Panc1 (cell line): ENCODE measurements at regions not wholly inside any gene's neighbourhood (a gene's known extent, or its start where the extent isn't known, plus 50 kb on each side); places are given as distances from the start of the nearest gene placed in this dataset.
"Not testable (repeated sequence)": the region's sequence is repeated elsewhere in the genome, so short reads cannot be mapped to it uniquely, and the experiment has no call there.

Experiments
- ATAC-seq: fragments of 200-7000 bp; cut with Tn5 transposase; 2 replicates; pipeline ENCODE4 v1.9.1; 2020; ENCODE audit warnings: mild to moderate bottlenecking, moderate library complexity
- BruUV-seq: library from RNA; stranded (reverse); fragments of 400-500 nt; replicated peaks from 2 replicates; lab custom pipeline; 2021; lab: Mats Ljungman, UMichigan
- CTCF ChIA-PET: fragments of 300-600 bp; sonication (Branson Sonifier 250); formaldehyde crosslinking; loops from one replicate; lab custom pipeline; 2022; ENCODE audit warnings: antibody characterized with exemption; lab: Charles Lee
- POLR2A ChIA-PET: fragments of 300-600 bp; sonication (Branson Sonifier 250); formaldehyde crosslinking; loops from one replicate; lab custom pipeline; 2022; ENCODE audit warnings: antibody characterized with exemption; lab: Charles Lee
- DNase-seq: peaks from one replicate; pipeline ENCODE4 v3.0.0-alpha.2; 2010; ENCODE audit warnings: low read depth, low spot score
- H3K27ac ChIP-seq: 2 replicates; pipeline ENCODE4 v1.5.1; 2011; ENCODE audit warnings: mild to moderate bottlenecking, low read length, inconsistent platforms
- H3K27me3 ChIP-seq: fragments of 200-500 bp; sonication (Bioruptor generic); 2 replicates; pipeline ENCODE4 v1.6.0; 2014; ENCODE audit warnings: low read length, inconsistent platforms; ENCODE audit not compliant: control insufficient read depth, insufficient read depth
- H3K36me3 ChIP-seq: fragments of 200-500 bp; sonication (Bioruptor generic); 2 replicates; pipeline ENCODE4 v1.5.1; 2014; ENCODE audit warnings: inconsistent platforms, mild to moderate bottlenecking, low read length, moderate library complexity; ENCODE audit not compliant: control insufficient read depth, insufficient read depth
- H3K4me1 ChIP-seq: 2 replicates; pipeline ENCODE4 v1.5.1; 2011; ENCODE audit warnings: inconsistent platforms, mild to moderate bottlenecking, low read length, moderate library complexity; ENCODE audit not compliant: control insufficient read depth, insufficient read depth
- H3K4me3 ChIP-seq, 2 experiments: 2 replicates each; pipeline ENCODE4 v1.5.1; 2011 to 2012; ENCODE audit warnings: low read depth in 2 of 2, low read length in 2 of 2, mild to moderate bottlenecking in 2 of 2, inconsistent platforms in 1 of 2, moderate library complexity in 1 of 2
- H3K9me3 ChIP-seq: fragments of 200-500 bp; sonication (Bioruptor generic); 2 replicates; pipeline ENCODE4 v1.5.1; 2014; ENCODE audit warnings: low read depth, mild to moderate bottlenecking, inconsistent platforms, low read length, moderate library complexity; ENCODE audit not compliant: control insufficient read depth, insufficient read depth
- in situ Hi-C: cut with HindIII; loops from 2 replicates; pipeline ENCODE4 v1.10.0; 2016; ENCODE audit warnings: low sequenced_read_pairs, low pct_unique_long_range_greater_than_20kb
- intact Hi-C: fragments of 100-400 bp; cut with micrococcal nuclease; formaldehyde crosslinking; loops from one replicate; pipeline ENCODE4 v1.10.0; 2022; ENCODE audit not compliant: unreplicated experiment

DNA sequence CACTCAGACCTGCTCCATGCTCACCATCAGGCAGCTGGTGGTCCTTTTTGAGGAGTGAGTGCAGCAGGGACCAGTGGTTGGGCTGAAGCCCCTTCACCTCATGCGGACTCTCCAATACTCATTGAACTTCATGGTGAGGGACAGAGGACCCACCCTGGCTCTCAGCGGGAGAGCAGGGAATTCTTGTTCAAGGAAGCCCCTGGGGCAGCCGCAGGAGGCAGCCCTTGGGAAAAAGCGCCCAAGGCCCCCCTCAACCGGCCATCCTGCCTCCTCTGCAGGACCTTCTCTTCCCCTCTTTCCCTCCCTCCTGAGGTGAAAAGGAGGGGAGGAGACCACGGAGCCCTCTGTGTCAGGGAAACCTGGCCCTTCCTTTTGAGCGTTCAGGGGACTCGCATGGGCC lies 4510.9 kb upstream of the OR11H1 start:
- H3K27me3 ChIP-seq, intact Hi-C loops, DNase-seq, BruUV-seq, H3K9me3 ChIP-seq, POLR2A ChIA-PET, H3K27ac ChIP-seq, CTCF ChIA-PET, H3K4me1 ChIP-seq, H3K36me3 ChIP-seq, H3K4me3 ChIP-seq, in situ Hi-C loops, ATAC-seq: not testable (repeated sequence)

DNA sequence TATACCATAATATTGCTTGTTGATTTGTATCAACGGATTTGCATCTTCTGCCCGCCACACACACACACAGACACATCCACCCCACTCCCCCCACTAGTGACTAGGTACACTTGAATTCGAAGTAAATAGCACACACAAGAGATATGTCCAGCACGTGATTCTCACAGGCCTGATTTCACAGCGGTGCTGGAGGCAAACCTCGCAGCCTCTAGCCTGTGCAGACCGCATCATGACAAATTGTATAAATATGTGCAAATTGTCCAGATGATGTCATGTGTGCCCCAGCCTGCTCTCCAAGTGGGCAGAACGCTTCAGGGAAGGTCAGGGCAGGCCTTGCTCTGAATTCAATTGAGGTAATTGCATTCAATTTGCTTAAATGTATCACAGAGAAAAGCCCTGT lies 4507.5 kb upstream of the OR11H1 start:
- intact Hi-C loops, in situ Hi-C loops, H3K27me3 ChIP-seq, H3K4me1 ChIP-seq, H3K27ac ChIP-seq, CTCF ChIA-PET, H3K9me3 ChIP-seq, H3K36me3 ChIP-seq, POLR2A ChIA-PET, H3K4me3 ChIP-seq, BruUV-seq, DNase-seq: not testable (repeated sequence)
- peak; percentile 65 for ATAC-seq

DNA sequence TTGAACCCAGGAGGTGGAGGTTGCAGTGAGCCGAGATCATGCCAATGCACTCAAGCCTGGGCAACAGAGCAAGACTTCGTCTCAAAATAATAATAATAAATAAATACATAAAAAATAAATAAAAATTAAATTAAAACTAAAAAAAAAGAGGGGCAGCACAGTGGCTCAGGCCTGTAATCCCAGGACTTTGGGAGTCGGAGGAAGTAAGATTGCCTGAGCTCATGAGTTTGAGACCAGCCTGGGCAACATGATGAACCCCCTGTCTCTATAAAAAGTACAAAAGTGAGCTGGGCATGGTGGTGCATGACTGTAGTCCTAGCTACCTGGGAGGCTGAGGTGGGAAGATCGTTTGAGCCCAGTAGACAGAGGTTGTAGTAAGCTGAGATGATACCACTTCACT lies 4501.5 kb upstream of the OR11H1 start:
- H3K9me3 ChIP-seq, DNase-seq, H3K27ac ChIP-seq, H3K36me3 ChIP-seq, in situ Hi-C loops, intact Hi-C loops, H3K27me3 ChIP-seq, H3K4me3 ChIP-seq, CTCF ChIA-PET, BruUV-seq, POLR2A ChIA-PET, ATAC-seq, H3K4me1 ChIP-seq: not testable (repeated sequence)

DNA sequence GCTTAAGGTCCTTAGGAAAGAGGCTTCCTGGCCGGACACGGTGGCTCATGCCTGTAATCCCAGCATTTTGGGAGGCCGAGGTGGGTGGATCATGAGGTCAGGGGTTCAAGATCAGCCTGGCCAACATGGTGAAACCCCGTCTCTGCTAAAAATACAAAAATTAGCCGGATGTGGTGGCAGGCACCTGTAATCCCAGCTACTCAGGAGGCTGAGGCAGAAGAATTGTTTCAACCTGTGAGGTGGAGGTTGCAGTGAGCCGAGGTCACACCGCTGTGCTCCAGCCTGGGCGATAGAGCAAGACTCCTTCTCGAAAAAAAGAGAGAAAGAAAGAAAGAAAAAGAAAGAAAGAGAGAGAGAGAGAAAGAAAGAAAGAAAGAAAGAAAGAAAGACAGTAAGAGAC lies 4500.9 kb upstream of the OR11H1 start:
- H3K9me3 ChIP-seq, in situ Hi-C loops, CTCF ChIA-PET: not testable (repeated sequence)

DNA sequence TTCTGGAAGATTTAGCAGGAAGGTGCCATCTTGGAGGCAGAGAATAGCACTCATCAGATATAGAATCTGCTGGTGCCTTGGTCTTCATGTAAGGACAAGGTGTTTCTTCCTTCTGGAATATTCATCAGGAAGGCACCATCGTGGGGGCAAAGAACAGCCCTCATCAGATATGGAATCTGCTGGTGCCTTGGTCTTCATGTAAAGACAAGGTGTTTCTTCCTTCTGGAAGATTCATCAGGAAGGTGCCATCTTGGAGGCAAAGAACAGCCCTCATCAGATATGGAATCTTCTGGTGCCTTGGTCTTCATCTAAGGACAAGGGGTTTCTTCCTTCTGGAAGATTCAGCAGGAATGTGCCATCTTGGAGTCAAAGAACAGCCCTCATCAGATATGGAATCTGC lies 4500.5 kb upstream of the OR11H1 start:
- BruUV-seq, H3K4me3 ChIP-seq, in situ Hi-C loops, H3K9me3 ChIP-seq, intact Hi-C loops, CTCF ChIA-PET, ATAC-seq, H3K27me3 ChIP-seq, H3K27ac ChIP-seq, DNase-seq, POLR2A ChIA-PET, H3K36me3 ChIP-seq, H3K4me1 ChIP-seq: not testable (repeated sequence)

More for the DNA sequence above, 4500.9 kb upstream of the OR11H1 start:
- H3K27me3 ChIP-seq, H3K4me1 ChIP-seq, H3K36me3 ChIP-seq, ATAC-seq, DNase-seq, intact Hi-C loops, POLR2A ChIA-PET, H3K27ac ChIP-seq, H3K4me3 ChIP-seq, BruUV-seq: not testable (repeated sequence)

DNA sequence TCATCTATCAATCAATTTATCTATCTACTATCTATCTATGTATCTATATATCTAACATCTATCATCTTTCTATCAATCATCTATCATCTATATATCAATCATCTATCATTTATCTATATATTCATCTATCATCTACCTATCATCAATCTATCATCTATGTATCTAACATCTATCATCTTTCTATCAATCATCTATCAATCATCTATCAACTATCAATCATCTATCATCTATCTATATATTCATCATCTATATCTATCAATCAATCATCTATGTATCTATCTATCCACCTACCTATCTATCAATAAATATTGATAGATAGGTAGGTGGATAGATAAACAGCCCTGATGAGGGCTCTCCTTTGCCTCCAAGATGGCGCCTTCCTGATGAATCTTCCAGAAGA lies 4499.8 kb upstream of the OR11H1 start:
- POLR2A ChIA-PET, DNase-seq, ATAC-seq, H3K4me1 ChIP-seq, CTCF ChIA-PET, BruUV-seq, H3K4me3 ChIP-seq, in situ Hi-C loops, H3K27ac ChIP-seq, H3K36me3 ChIP-seq, H3K9me3 ChIP-seq, intact Hi-C loops, H3K27me3 ChIP-seq: not testable (repeated sequence)

DNA sequence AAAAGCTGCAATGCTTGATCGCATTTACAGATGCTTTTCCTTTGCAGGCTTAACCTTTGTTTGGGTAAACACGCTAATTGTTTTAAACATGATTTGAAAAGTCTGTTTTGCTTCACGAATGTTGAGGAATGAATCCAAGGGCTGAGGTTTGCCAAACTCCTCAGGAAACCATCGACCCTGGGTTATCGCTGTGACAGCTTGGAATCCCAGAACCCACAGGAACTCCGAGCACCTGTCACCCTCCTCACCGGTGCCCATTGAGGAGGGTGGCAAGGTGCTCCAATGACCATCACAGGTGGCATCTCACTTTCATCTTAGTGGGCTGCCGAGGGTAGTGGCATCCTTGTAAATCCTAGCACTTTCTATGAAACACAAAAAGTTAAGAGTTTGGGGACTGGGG lies 4498.5 kb upstream of the OR11H1 start:
- intact Hi-C loops, result not testable (repeated sequence)

DNA sequence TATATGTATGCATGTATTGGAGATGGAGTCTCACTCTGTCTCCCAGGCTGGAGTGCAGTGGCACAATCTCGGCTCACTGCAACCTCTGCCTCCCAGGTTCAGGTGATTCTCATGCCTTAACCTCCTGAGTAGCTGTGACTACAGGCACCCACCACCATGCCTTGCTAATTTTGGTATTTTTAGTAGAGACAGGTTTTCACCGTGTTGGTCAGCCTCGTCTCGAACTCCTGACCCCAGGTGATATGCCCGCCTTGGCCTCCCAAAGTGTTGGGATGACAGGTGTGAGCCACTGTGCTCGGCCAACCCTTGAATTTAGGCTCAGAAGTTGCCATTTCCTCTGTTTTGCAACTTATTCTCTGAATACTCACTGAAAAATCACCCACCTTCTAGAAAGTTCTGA lies 4498.0 kb upstream of the OR11H1 start:
- H3K36me3 ChIP-seq, BruUV-seq, in situ Hi-C loops, CTCF ChIA-PET, H3K27me3 ChIP-seq, H3K4me3 ChIP-seq, DNase-seq, POLR2A ChIA-PET, H3K9me3 ChIP-seq, H3K27ac ChIP-seq, H3K4me1 ChIP-seq, ATAC-seq, intact Hi-C loops: not testable (repeated sequence)

More for the DNA sequence above, 4498.5 kb upstream of the OR11H1 start:
- H3K4me3 ChIP-seq, CTCF ChIA-PET, in situ Hi-C loops, H3K9me3 ChIP-seq, BruUV-seq, H3K27me3 ChIP-seq, POLR2A ChIA-PET, ATAC-seq, DNase-seq, H3K4me1 ChIP-seq, H3K27ac ChIP-seq, H3K36me3 ChIP-seq: not testable (repeated sequence)
